ENCODE measurements at regions not wholly inside any gene's neighbourhood (a gene's known extent, or its start where the extent isn't known, plus 50 kb on each side); places are given as distances from the start of the nearest gene placed in this dataset.
A peak's percentile ranks its signal among the peaks of the same experiment; 100 is the strongest.

- Histone ChIP-seq H3K9me2 (replicated peaks; ENCODE audit: insufficient read depth, low read length) (no peaks in the 10 kb centered on the region), H3K4me2 (ENCODE audit: low read depth, low read length) (no peak overlapping the region), H4K20me1 (ENCODE audit: insufficient read depth, low read length) (no peaks in the 10 kb centered on the region), H3K9ac (ENCODE audit: low read length) (no peak overlapping the region), H3F3A (ENCODE audit: insufficient read depth, low read length) (no peaks in the 10 kb centered on the region), H3K4me1 (ENCODE audit: low read length) (no peaks in the 10 kb centered on the region), H2AFZ (ENCODE audit: low read length) (no peak overlapping the region), H3K27ac (ENCODE audit: low read length) (no peak overlapping the region), H3K79me2 (ENCODE audit: low read length) (no peaks in the 10 kb centered on the region), H3K9me3 (replicated peaks; ENCODE audit: insufficient read depth, low read length) (no peaks in the 10 kb centered on the region), H3K36me3 (replicated peaks; ENCODE audit: insufficient read depth, low read length) (no peaks in the 10 kb centered on the region), H3K27me3 (replicated peaks; ENCODE audit: insufficient read depth, low read length) (no peaks in the 10 kb centered on the region), H3K4me3 (ENCODE audit: low read length) (no peak overlapping the region)
- DNase-seq = no peak
- TF ChIP-seq EZH2 (optimal IDR thresholded peaks at IDR 0.05; ENCODE audit: low read depth, low read length) (no peak), EZH2phosphoT487 (IDR thresholded peaks at IDR 0.05; ENCODE audit: low read length) (no peak)
- TF ChIP-seq, protein P1, sequence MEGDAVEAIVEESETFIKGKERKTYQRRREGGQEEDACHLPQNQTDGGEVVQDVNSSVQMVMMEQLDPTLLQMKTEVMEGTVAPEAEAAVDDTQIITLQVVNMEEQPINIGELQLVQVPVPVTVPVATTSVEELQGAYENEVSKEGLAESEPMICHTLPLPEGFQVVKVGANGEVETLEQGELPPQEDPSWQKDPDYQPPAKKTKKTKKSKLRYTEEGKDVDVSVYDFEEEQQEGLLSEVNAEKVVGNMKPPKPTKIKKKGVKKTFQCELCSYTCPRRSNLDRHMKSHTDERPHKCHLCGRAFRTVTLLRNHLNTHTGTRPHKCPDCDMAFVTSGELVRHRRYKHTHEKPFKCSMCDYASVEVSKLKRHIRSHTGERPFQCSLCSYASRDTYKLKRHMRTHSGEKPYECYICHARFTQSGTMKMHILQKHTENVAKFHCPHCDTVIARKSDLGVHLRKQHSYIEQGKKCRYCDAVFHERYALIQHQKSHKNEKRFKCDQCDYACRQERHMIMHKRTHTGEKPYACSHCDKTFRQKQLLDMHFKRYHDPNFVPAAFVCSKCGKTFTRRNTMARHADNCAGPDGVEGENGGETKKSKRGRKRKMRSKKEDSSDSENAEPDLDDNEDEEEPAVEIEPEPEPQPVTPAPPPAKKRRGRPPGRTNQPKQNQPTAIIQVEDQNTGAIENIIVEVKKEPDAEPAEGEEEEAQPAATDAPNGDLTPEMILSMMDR (IDR thresholded peaks at IDR 0.05; ENCODE audit: low read length) = no peak
Measured at GRCh38 chr4:62193761-62194160, 993.6 kb downstream of the ADGRL3 start.

- H2AFZ ChIP-seq (ENCODE audit: low read length) = no peak overlapping the region
- no peaks in the 10 kb centered on the region for H3K4me1 ChIP-seq (ENCODE audit: low read length)
- H4K20me1 ChIP-seq (ENCODE audit: insufficient read depth, low read length) = no peaks in the 10 kb centered on the region
- H3K9me3 ChIP-seq (replicated peaks; ENCODE audit: insufficient read depth, low read length) = no peaks in the 10 kb centered on the region
- no peak overlapping the region for H3K4me3 ChIP-seq (ENCODE audit: low read length)
- H3K79me2 ChIP-seq (ENCODE audit: low read length) = no peaks in the 10 kb centered on the region
- no peak overlapping the region for H3K4me2 ChIP-seq (ENCODE audit: low read depth, low read length)
- H3F3A ChIP-seq (ENCODE audit: insufficient read depth, low read length) = no peaks in the 10 kb centered on the region
- no peak for DNase-seq
- no peak overlapping the region for H3K9ac ChIP-seq (ENCODE audit: low read length)
- no peak overlapping the region for H3K27ac ChIP-seq (ENCODE audit: low read length)
- H3K9me2 ChIP-seq (replicated peaks; ENCODE audit: insufficient read depth, low read length) = no peaks in the 10 kb centered on the region
- H3K36me3 ChIP-seq (replicated peaks; ENCODE audit: insufficient read depth, low read length) = no peaks in the 10 kb centered on the region
- no peaks in the 10 kb centered on the region for H3K27me3 ChIP-seq (replicated peaks; ENCODE audit: insufficient read depth, low read length)
- no peak for TF ChIP-seq EZH2 (optimal IDR thresholded peaks at IDR 0.05; ENCODE audit: low read depth, low read length)
- no peak for TF ChIP-seq EZH2phosphoT487 (IDR thresholded peaks at IDR 0.05; ENCODE audit: low read length)
- TF ChIP-seq, protein P1 (IDR thresholded peaks at IDR 0.05; ENCODE audit: low read length) = no peak
Measured at GRCh38 chr4:62191451-62192240, 991.5 kb downstream of the ADGRL3 start.

- Histone ChIP-seq H3K9ac (ENCODE audit: low read length) (peak overlapping the region; percentile 6; the same call in 1 of the 2 replicates), H3K4me1 (ENCODE audit: low read length) (peaks cover 29% of the 10 kb centered on the region), H2AFZ (ENCODE audit: low read length) (0 out of 2 replicates have a peak overlapping the region, but pooled peaks have one; percentile 12), H3K27ac (ENCODE audit: low read length) (peak overlapping the region; percentile 74), H3F3A (ENCODE audit: insufficient read depth, low read length) (peaks cover 12% of the 10 kb centered on the region), H4K20me1 (ENCODE audit: insufficient read depth, low read length) (no peaks in the 10 kb centered on the region), H3K36me3 (replicated peaks; ENCODE audit: insufficient read depth, low read length) (no peaks in the 10 kb centered on the region), H3K4me2 (ENCODE audit: low read depth, low read length) (peak overlapping the region; percentile 68), H3K4me3 (ENCODE audit: low read length) (peak overlapping the region; percentile 19; the same call in 1 of the 2 replicates), H3K9me3 (replicated peaks; ENCODE audit: insufficient read depth, low read length) (no peaks in the 10 kb centered on the region), H3K27me3 (replicated peaks; ENCODE audit: insufficient read depth, low read length) (no peaks in the 10 kb centered on the region), H3K79me2 (ENCODE audit: low read length) (no peaks in the 10 kb centered on the region), H3K9me2 (replicated peaks; ENCODE audit: insufficient read depth, low read length) (no peaks in the 10 kb centered on the region)
- DNase-seq = peak; percentile 88
- TF ChIP-seq EZH2phosphoT487 (IDR thresholded peaks at IDR 0.05; ENCODE audit: low read length) = no peak
- TF ChIP-seq, protein P1 (IDR thresholded peaks at IDR 0.05; ENCODE audit: low read length) = no peak
Measured at GRCh38 chr4:62170235-62170634, 970.1 kb downstream of the ADGRL3 start.
